ENCODE measurements at regions not wholly inside any gene's neighbourhood (a gene's known extent, or its start where the extent isn't known, plus 50 kb on each side); places are given as distances from the start of the nearest gene placed in this dataset.
"Not testable (repeated sequence)": the region's sequence is repeated elsewhere in the genome, so short reads cannot be mapped to it uniquely, and the experiment has no call there.

DNA sequence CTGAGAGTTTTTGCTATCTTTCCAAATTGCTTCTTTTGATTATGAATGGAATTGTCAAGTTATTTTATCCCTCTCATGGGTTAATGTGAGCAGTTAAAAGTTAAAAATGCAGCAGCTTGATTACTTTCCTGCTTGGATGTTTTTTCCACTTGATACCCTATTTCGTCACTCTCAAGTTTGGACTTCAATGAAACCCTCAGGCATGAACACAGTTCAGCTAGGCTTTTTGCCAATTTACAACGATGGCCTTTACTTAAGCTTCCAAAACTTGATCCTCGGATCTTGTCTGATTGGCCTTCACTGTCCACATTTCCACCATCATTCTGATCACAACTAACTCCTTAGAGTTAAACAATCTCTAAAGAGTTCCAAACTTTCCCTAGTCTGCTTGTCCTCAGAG, 752.4 kb upstream of the PRMT6 start:
- DNase-seq, result no peak

DNA sequence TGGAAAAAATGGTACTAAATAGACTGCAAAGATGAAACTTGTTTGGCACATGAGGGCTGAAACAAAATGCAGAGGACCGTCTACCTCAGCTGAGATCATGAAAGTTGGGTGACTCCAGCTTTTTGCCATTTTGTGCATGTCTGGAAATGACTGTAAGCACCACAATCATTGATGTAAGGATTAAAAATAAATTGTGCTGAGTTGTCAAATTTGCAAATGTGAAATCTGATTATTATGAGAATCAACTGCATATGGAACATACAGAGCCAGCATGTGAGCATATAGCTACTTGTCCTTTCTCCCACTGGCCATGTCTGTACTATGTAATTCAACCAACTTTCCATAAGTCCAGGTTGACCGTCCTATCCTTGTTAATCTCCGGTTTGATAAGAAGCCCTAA, 736.9 kb upstream of the PRMT6 start:
- DNase-seq, result no peak

DNA sequence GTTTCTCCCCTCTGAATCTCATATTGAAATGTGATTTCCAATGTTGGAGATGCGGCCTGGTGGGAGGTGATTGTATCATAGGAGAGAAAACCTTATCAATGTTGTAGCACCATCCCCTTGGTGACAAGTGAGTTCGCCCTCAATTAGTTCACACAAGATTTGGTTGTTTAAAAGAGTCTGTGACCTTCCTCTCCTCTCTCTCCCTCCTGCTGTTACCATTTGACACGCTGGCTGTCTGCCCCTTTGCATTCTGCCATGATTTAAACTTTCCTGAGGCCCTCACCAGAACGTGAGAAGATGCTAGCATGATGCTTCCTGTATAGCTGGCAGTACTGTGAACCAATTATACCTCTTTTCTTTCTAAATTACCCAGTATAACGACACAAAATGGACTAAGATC, 730.9 kb upstream of the PRMT6 start:
- no peak for DNase-seq

GRCh38 chr1:106344494-106344893, 712.0 kb upstream of the PRMT6 start:
- DNase-seq, result no peak

DNA sequence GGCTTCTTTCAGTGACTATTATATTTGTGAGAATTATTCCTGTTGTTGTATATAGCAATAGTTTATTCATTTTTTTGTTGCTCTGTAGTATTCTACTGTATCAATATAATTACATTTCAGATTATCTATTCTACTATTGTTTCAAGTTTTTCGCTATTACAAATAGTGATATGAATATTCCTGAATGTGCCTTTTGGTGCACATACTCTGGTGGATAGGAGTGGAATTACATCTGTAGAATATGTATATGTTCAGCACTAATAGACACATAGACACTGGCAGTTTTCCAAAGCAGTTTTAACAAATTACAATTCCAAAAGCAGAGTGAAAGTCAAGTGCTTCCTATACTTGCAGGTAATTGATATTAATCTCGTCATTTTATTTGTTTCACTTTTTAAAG, 696.2 kb upstream of the PRMT6 start:
- no peak for DNase-seq

DNA sequence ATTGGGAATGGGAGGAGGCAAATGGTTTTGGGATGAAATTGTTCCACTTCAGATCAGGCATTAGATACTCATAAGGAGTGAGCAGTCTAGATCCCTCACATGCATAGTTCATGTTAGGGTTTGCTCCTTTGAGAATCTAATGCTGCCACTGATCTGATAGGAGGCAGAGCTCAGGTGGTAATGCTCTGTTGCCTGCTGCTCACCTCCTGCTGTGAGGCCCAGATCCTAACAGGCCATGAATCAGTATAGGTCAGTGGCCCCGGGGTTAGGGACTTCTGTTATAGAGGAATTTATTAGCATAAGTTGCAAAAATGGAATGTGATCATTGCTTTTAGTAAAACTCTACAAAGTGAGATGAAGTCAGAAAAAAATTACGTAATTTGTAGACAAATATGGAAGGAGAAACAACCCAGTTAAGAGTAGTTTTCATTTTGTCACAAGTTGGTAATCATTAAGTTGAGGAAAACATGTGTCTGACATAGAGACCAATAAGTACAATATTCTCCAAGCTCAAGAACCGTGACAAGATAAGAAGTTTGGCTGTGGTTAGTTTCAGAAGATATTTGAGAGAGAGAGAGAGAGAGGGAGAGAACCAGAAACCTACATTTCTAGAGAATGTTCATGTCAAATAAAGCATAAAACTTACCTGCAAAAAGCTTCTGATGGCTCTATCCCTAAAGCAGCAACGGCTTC, 689.7 kb upstream of the PRMT6 start:
- DNase-seq, result no peak

DNA sequence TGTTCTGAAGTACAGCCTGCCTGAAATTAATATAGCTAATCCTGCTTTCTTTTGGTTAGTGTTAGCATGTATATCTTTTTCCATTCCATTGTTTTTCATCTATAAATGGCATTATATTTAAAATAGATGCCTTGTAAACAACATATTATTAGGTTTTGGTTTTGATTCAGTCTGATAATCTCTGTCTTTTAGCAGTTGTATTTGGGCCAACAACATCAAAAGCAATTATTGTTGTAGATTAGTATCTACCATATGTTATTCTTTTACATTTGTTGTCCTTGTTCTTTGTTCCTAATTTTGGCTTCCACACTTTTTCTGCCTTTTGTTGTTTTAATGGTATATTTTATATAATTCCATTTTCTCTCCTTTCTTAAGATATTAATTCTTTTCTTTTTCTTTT, 678.2 kb upstream of the PRMT6 start:
- DNase-seq, result no peak

- DNase-seq, result no peak
Measured at GRCh38 chr1:106380772-106381171, 675.7 kb upstream of the PRMT6 start.

DNA sequence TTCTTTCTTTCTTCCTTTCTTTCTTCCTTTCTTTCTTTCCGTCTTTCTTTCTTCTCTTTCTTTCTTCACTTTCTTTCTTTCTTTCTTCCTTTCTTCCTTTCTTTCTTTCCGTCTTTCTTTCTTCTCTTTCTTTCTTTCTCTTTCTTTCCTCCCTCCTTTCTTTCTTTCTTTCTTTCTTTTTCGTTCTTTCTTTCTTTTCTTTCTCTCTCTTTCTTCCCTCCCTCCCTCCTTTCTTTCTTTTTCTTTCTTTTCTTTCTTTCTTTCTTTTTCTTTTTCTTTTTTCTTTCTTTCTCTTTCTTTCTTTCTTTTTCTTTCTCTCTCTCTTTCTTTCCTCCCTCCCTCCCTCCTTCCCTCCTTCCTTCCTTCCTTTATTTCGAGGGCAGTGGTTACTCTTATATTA, 667.3 kb upstream of the PRMT6 start:
- DNase-seq, result not testable (repeated sequence)

GRCh38 chr1:106393046-106393445, 663.4 kb upstream of the PRMT6 start:
- no peak for DNase-seq

DNA sequence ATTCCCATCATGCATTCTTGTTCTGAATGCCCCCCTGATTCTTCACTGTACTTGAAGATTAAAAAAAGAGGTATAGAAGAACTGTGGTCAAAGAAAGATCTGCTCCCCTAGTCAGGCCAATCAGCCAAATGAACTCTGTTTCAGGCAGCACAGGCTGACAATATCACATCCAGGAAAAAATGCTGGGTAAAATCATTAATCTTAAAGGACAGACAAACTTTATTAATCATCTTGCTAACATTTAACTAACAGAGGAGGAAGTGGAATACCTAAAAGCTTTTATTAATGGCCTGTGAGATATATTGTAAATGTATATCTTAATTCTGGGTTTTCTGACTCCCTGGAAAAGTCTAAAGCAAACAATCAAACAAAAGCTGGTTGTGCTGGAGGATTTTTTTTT, 660.5 kb upstream of the PRMT6 start:
- DNase-seq, result no peak

- DNase-seq, result no peak
Measured at GRCh38 chr1:106398391-106398790, 658.1 kb upstream of the PRMT6 start.

- DNase-seq, result no peak
Measured at GRCh38 chr1:106406114-106406513, 650.4 kb upstream of the PRMT6 start.

DNA sequence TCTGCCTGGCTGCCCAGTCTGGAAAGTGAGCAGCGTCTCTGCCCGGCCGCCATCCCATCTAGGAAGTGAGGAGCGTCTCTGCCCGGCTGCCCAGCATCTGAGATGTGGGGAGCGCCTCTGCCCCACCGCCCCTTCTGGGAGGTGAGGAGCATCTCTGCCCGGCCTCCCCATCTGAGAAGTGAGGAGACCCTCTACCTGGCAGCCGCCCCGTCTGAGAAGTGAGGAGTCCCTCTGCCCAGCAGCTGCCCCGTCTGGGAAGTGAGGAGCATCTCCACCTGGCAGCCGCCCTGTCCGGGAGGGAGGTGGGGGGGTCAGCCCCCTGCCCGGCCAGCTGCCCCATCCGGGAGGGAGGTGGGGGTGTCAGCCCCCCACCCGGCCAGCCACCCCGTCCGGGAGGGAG, 644.2 kb upstream of the PRMT6 start:
- not testable (repeated sequence) for DNase-seq

DNA sequence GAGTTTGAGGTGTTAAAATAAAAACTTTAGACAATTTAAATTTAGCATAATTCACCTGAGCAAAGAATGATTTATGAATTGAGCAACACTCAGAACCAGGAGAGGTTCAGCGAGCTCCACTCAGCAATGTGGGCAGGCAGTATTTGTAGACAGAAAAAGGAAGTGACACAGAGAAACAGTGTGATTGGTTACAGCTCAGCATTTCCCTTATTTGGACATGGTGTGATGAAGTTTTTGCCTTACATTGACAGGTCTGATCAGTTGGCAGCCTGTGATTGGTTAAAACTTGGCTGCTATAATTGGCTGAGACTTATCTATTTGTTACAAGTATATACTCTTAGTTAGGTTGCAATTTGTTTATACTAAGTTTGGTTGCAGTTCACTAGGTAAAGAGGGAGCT, 621.2 kb upstream of the PRMT6 start:
- DNase-seq, result no peak

GRCh38 chr1:106439475-106439874, 617.0 kb upstream of the PRMT6 start:
- DNase-seq, result no peak

- no peak for DNase-seq
Measured at GRCh38 chr1:106447466-106447865, 609.0 kb upstream of the PRMT6 start.

DNA sequence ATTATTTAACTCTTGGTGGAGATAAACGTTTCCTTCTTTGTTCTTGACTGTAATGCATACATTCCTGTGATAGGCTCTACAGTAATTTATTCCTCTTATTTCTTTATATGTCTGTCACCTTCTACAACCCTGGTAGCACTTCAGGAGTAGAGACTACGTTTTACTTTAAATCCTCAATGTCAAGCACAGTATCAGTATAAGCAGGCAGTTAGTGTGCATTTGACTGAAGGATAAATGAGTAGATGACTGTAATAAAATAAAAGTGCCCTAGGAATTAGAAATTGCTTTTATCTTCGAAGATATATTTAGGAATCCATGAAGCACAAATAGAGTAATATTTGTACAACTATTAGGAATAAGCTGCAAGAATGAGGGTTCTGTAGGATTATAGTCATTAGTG, 599.6 kb upstream of the PRMT6 start:
- DNase-seq, result no peak

GRCh38 chr1:106457368-106457767, 599.1 kb upstream of the PRMT6 start:
- no peak for DNase-seq

GRCh38 chr1:106458866-106459265, 597.6 kb upstream of the PRMT6 start:
- no peak for DNase-seq

DNA sequence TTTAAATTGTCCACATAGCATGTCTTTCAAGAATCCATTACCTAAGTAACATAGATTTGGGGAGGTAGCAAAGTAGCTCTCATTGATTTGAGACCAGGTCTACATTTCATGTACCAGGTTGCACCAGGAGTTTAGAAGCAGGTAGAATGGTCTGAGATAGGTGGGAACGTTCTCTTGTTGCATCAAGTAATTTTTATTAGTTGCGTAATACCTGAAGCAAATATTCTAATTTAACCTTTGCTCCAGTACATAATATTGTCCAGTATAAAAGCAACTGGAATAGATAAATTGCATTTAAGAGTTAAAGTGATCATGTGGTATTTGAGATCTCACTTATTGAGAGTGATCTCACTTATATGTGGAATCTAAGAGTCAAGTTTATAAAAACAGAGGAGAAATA, 597.1 kb upstream of the PRMT6 start:
- no peak for DNase-seq

GRCh38 chr1:106465666-106466065, 590.8 kb upstream of the PRMT6 start:
- DNase-seq, result no peak

DNA sequence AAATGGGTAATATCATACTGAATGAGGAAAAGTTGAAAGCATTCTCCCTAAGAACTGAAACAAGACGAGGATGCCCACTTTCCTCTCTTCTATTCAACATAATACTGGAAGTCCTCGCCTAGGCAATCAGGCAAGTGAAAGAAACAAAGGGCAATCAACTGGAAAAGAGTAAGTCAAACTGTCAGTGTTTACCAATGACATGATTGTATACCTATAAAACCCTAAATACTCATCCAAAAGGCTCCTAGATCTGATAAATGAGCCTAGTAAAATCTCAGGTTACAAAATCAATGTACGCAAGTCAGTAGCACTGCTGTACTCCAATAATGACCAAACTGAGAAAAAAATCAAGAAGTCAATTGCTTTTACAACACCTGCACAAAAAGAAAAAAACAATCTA, 575.8 kb upstream of the PRMT6 start:
- DNase-seq, result no peak

GRCh38 chr1:106492880-106493279, 563.6 kb upstream of the PRMT6 start:
- no peak for DNase-seq

- no peak for DNase-seq
Measured at GRCh38 chr1:106494646-106495045, 561.8 kb upstream of the PRMT6 start.

GRCh38 chr1:106498238-106498637, 558.2 kb upstream of the PRMT6 start:
- DNase-seq, result no peak
